Pancreas (tissue), 10 donors: ENCODE measurements at regions not wholly inside any gene's neighbourhood (a gene's known extent, or its start where the extent isn't known, plus 50 kb on each side); places are given as distances from the start of the nearest gene placed in this dataset.

Experiments used
- ATAC-seq, 4 donors: fragments of 200-7000 bp; cut with Tn5 transposase; one replicate each; pipeline versions ENCODE4 v1.8.0 to v1.9.1; 2020; ENCODE audit warnings: mild to moderate bottlenecking in 4 of 4, moderate library complexity in 4 of 4
- DNase-seq, 6 donors: peaks; one replicate each; pipeline ENCODE4 v3.0.0-alpha.2; 2020
- FAIRE-seq: peaks from 2 replicates; lab custom pipeline; 2012; peaks lifted over from hg19 to GRCh38; lab: Jason Lieb, UNC
- H3K27ac ChIP-seq, 4 donors: fragments of 200-600 bp; sonication (generic); 1 replicate in 3 of 4; 2 replicates in 1 of 4; pipeline versions ENCODE4 v1.5.0 to v1.8.0; 2020
- H3K27me3 ChIP-seq, 4 donors: fragments of 200-600 bp; one replicate each; pipeline ENCODE4 v1.8.0; 2021
- H3K36me3 ChIP-seq, 3 donors: fragments of 200-600 bp; sonication (generic) in 1 of 3; one replicate each; pipeline versions ENCODE4 v1.5.0 to v1.8.0; 2020 to 2021
- H3K4me1 ChIP-seq, 3 donors: fragments of 200-600 bp; one replicate each; pipeline ENCODE4 v1.8.0; 2021
- H3K4me3 ChIP-seq, 4 donors: fragments of 200-600 bp; sonication (generic) in 2 of 4; one replicate each; pipeline versions ENCODE4 v1.5.0 to v1.8.0; 2020 to 2021
- H3K9me3 ChIP-seq, 4 donors: fragments of 200-600 bp; one replicate each; pipeline ENCODE4 v1.8.0; 2021
- CTCF ChIP-seq, 4 donors: fragments of 200-600 bp; sonication (generic) in 3 of 4; IDR thresholded peaks; one replicate each; pipeline versions ENCODE4 v1.5.0 to v1.8.0; 2021; ENCODE audit warnings: antibody characterized with exemption in 4 of 4
- WGBS, 2 donors: extraction: QIAGEN DNeasy Blood & Tissue Kit; methylation state at CpG; one replicate each; pipeline ENCODE4 v1.1.7; 2013; 5-methylcytosine and 5-hydroxymethylcytosine counted together
- intact Hi-C, 3 donors: fragments of 100-400 bp; cut with DNase I; formaldehyde crosslinking; loops; one replicate each; pipeline versions ENCODE4 v1.11.1 to v1.14.2; 2022
- donor health status: healthy with polysubstance abuse.
- donor health status: DM: no; HTN: no; CAD: no; lungs with moderate emphysema.
- donor health status: DM: no; HTN: no; CAD: no.
- donor health status: control.
- donor health status: control.
- donor health status: Bipolar disorder and iron deficiency.
- donor health status: DM: yes; HTN: yes; CAD: no.
- donor health status: DM: no; HTN: no; CAD: no.
- donor health status: DM: no; HTN: no; CAD: no.
- donor health status: DM: yes; HTN: yes; CAD: no.

GRCh38 chr6:55632953-55633352 lies 54.0 kb upstream of the HMGCLL1 start:
- H3K4me1 ChIP-seq = no peaks in the 10 kb centered on the region
- no peak overlapping the region for H3K27ac ChIP-seq
- ATAC-seq (no peak), DNase-seq (no peak), FAIRE-seq (no peak)
- H3K9me3 ChIP-seq = no peaks in the 10 kb centered on the region
- no peak for TF ChIP-seq CTCF (IDR thresholded peaks at IDR 0.05)
- 81 to 91% methylated on average over 1 of the region's 1 CpG for WGBS, 2 donors
- H3K4me3 ChIP-seq = no peak overlapping the region
- intact Hi-C loops = no loop called here
- H3K27me3 ChIP-seq = no peaks in the 10 kb centered on the region
- no peaks in the 10 kb centered on the region for H3K36me3 ChIP-seq
